NCI-H774 (cell line): ENCODE measurements at regions not wholly inside any gene's neighbourhood (a gene's known extent, or its start where the extent isn't known, plus 50 kb on each side); places are given as distances from the start of the nearest gene placed in this dataset.

Source experiments
- DNase-seq: peaks from one replicate; lab custom pipeline; 2025; lab: John Stamatoyannopoulos, UW

- DNase-seq = no peak
These were observed 497.4 kb downstream of the FSCB start for GRCh38 chr14:44009642-44010041.

- no peak for DNase-seq
These were observed 518.1 kb downstream of the FSCB start for GRCh38 chr14:43988989-43989388.

GRCh38 chr14:43983721-43984120, 523.4 kb downstream of the FSCB start:
- DNase-seq = no peak

GRCh38 chr14:43981135-43981768, 525.8 kb downstream of the FSCB start:
- no peak for DNase-seq

GRCh38 chr14:43956741-43957140, 550.3 kb downstream of the FSCB start:
- no peak for DNase-seq

GRCh38 chr14:43949400-43949799, 557.7 kb downstream of the FSCB start:
- no peak for DNase-seq

- no peak for DNase-seq
These were observed 567.2 kb downstream of the FSCB start for GRCh38 chr14:43939836-43940235.

- DNase-seq = no peak
These were observed 568.3 kb downstream of the FSCB start for GRCh38 chr14:43938588-43939281.

- no peak for DNase-seq
These were observed 570.1 kb downstream of the FSCB start for GRCh38 chr14:43937001-43937400.

GRCh38 chr14:43934102-43934501, 573.0 kb downstream of the FSCB start:
- DNase-seq = no peak

GRCh38 chr14:43914041-43914693, 592.9 kb downstream of the FSCB start:
- no peak for DNase-seq

GRCh38 chr14:43903209-43903608, 603.9 kb downstream of the FSCB start:
- no peak for DNase-seq

GRCh38 chr14:43901911-43902673, 605.0 kb downstream of the FSCB start:
- DNase-seq = no peak

- peak; percentile 17 for DNase-seq
These were observed 606.9 kb downstream of the FSCB start for GRCh38 chr14:43900173-43900655.

- DNase-seq = no peak
These were observed 608.4 kb downstream of the FSCB start for GRCh38 chr14:43898687-43899086.

GRCh38 chr14:43896044-43896443, 611.0 kb downstream of the FSCB start:
- DNase-seq = no peak

GRCh38 chr14:43894534-43894933, 612.5 kb downstream of the FSCB start:
- no peak for DNase-seq

GRCh38 chr14:43887523-43887922, 619.6 kb downstream of the FSCB start:
- no peak for DNase-seq

GRCh38 chr14:43877351-43877960, 629.6 kb downstream of the FSCB start:
- peak; percentile 9 for DNase-seq

- no peak for DNase-seq
These were observed 634.1 kb downstream of the FSCB start for GRCh38 chr14:43872752-43873655.

- no peak for DNase-seq
These were observed 634.9 kb downstream of the FSCB start for GRCh38 chr14:43872222-43872621.
